ENCODE measurements at regions not wholly inside any gene's neighbourhood (a gene's known extent, or its start where the extent isn't known, plus 50 kb on each side); places are given as distances from the start of the nearest gene placed in this dataset.

- peak; percentile 100 for FAIRE-seq
- DNase-seq (ENCODE audit: extremely low spot score, insufficient read length, low read depth), result no peak
Observed at GRCh38 chrY:10200065-10200464, 672.4 kb downstream of the TSPY10 start.

Measured in GM18507 (cell line).